Common myeloid progenitor, CD34-positive (primary cell): ENCODE measurements at regions not wholly inside any gene's neighbourhood (a gene's known extent, or its start where the extent isn't known, plus 50 kb on each side); places are given as distances from the start of the nearest gene placed in this dataset.

Experiments
- CTCF ChIA-PET: fragments of 350-600 bp; sonication (Branson Sonifier 250); formaldehyde crosslinking; loops from one replicate; lab custom pipeline; 2021; ENCODE audit warnings: antibody characterized with exemption; lab: Charles Lee
- POLR2A ChIA-PET: fragments of 350-600 bp; sonication (Branson Sonifier 250); formaldehyde crosslinking; loops from one replicate; lab custom pipeline; 2021; ENCODE audit warnings: antibody characterized with exemption; lab: Charles Lee
- DNase-seq, 3 donors: peaks; one replicate each; pipeline versions ENCODE4 v3.0.0 to v3.0.0-alpha.2; 2013
- H3K27ac ChIP-seq, 2 experiments: 1 replicate in 1 of 2; 2 replicates in 1 of 2; pipeline ENCODE4 v1.7.0; 2013; ENCODE audit warnings: inconsistent platforms in 2 of 2, low read length in 2 of 2, mild to moderate bottlenecking in 2 of 2, low read depth in 1 of 2, moderate library complexity in 1 of 2; ENCODE audit not compliant: severe bottlenecking in 2 of 2, insufficient read depth in 1 of 2, poor library complexity in 1 of 2
- H3K27me3 ChIP-seq, 5 experiments: replicated peaks in 2 of 5; 1 replicate in 3 of 5; 2 replicates in 2 of 5; pipeline versions ENCODE4 v1.6.1 to v1.7.0; 2013; ENCODE audit warnings: low read length in 4 of 5, mild to moderate bottlenecking in 2 of 5, moderate library complexity in 2 of 5, inconsistent platforms in 1 of 5; ENCODE audit not compliant: insufficient read depth in 5 of 5, control insufficient read depth in 4 of 5
- H3K36me3 ChIP-seq, 4 experiments: 1 replicate in 2 of 4; 2 replicates in 2 of 4; pipeline versions ENCODE4 v1.6.1 to v1.7.0; 2013; ENCODE audit warnings: low read length in 3 of 4, control low read depth in 1 of 4, mild to moderate bottlenecking in 1 of 4; ENCODE audit not compliant: control insufficient read depth in 4 of 4, insufficient read depth in 4 of 4
- H3K4me1 ChIP-seq, 4 experiments: 1 replicate in 3 of 4; 2 replicates in 1 of 4; pipeline versions ENCODE4 v1.6.1 to v1.7.1; 2013; ENCODE audit warnings: low read length in 3 of 4, mild to moderate bottlenecking in 3 of 4, control low read depth in 1 of 4, inconsistent platforms in 1 of 4, moderate library complexity in 1 of 4; ENCODE audit not compliant: control insufficient read depth in 4 of 4, insufficient read depth in 4 of 4; ENCODE audit errors: control extremely low read depth in 1 of 4
- H3K4me3 ChIP-seq, 7 experiments: 1 replicate in 4 of 7; 2 replicates in 3 of 7; pipeline versions ENCODE4 v1.5.1 to v1.7.0; 2013; ENCODE audit warnings: mild to moderate bottlenecking in 7 of 7, low read length in 6 of 7, moderate library complexity in 6 of 7, inconsistent platforms in 2 of 7, low read depth in 2 of 7, control low read depth in 1 of 7; ENCODE audit not compliant: insufficient read depth in 4 of 7, control insufficient read depth in 1 of 7; ENCODE audit errors: extremely low read depth in 1 of 7
- H3K9me3 ChIP-seq, 5 experiments: 1 replicate in 4 of 5; 2 replicates in 1 of 5; pipeline versions ENCODE4 v1.6.1 to v1.7.1; 2013; ENCODE audit warnings: low read length in 4 of 5, mild to moderate bottlenecking in 2 of 5, inconsistent platforms in 1 of 5, low read depth in 1 of 5, moderate library complexity in 1 of 5; ENCODE audit not compliant: control insufficient read depth in 4 of 5, insufficient read depth in 2 of 5; ENCODE audit errors: control extremely low read depth in 1 of 5
- WGBS: methylation state at CpG from one replicate; pipeline ENCODE4 v1.1.5; 2013; ENCODE audit not compliant: insufficient coverage; 5-methylcytosine and 5-hydroxymethylcytosine counted together

- Histone ChIP-seq H3K9me3 (peaks cover 0 to under 1% (median 0%) of the 10 kb centered on the region in 5 experiments), H3K27ac (no peak overlapping the region), H3K27me3 (peaks cover 0 to 5% (median 0%) of the 10 kb centered on the region in 5 experiments), H3K4me3 (no peak overlapping the region), H3K4me1 (no peaks in the 10 kb centered on the region), H3K36me3 (no peaks in the 10 kb centered on the region)
- CTCF ChIA-PET = interaction anchor here (0.7 to 7.9 kb wide), 17 partner anchors 9 to 203 kb away, joined by 3 to 74 read pairs (median 4); no protein-coding TSS in a partner anchor
- 93% methylated on average over 11 of the region's 13 CpGs for WGBS
- DNase-seq = no peak
- POLR2A ChIA-PET = no interaction called here
Measured at GRCh38 chr10:69715899-69716606, 85.7 kb upstream of the COL13A1 start.

GRCh38 chr10:69716711-69717560, 84.8 kb upstream of the COL13A1 start:
- Histone ChIP-seq H3K9me3 (peaks cover 0 to 5% (median 0%) of the 10 kb centered on the region in 5 experiments), H3K4me1 (no peaks in the 10 kb centered on the region), H3K36me3 (no peaks in the 10 kb centered on the region), H3K27ac (no peak overlapping the region), H3K27me3 (peaks cover 0 to 5% (median 0%) of the 10 kb centered on the region in 5 experiments), H3K4me3 (no peak overlapping the region)
- POLR2A ChIA-PET = no interaction called here
- peak; percentile 23 to 42 (median 23) for DNase-seq
- WGBS = 71% methylated on average over 17 of the region's 19 CpGs
- CTCF ChIA-PET = interaction anchor here (0.6 to 7.9 kb wide), 19 partner anchors 8 to 204 kb away, joined by 3 to 74 read pairs (median 4); no protein-coding TSS in a partner anchor

GRCh38 chr10:69718951-69719350, 82.8 kb upstream of the COL13A1 start:
- ChIA-PET CTCF (interaction anchor here (0.9 to 7.9 kb wide), 5 partner anchors 11 to 213 kb away, joined by 3 to 74 read pairs (median 4); no protein-coding TSS in a partner anchor), POLR2A (no interaction called here)
- Histone ChIP-seq H3K27me3 (peaks cover 0 to 5% (median 0%) of the 10 kb centered on the region in 5 experiments), H3K4me1 (no peaks in the 10 kb centered on the region), H3K4me3 (no peak overlapping the region), H3K36me3 (no peaks in the 10 kb centered on the region), H3K9me3 (peaks cover 0 to 5% (median 0%) of the 10 kb centered on the region in 5 experiments), H3K27ac (no peak overlapping the region)
- no peak for DNase-seq
- whole genome bisulfite sequencing = 93% methylated on average over 3 of the region's 4 CpGs

GRCh38 chr10:69721690-69722310, 79.9 kb upstream of the COL13A1 start:
- POLR2A ChIA-PET = no interaction called here
- Histone ChIP-seq H3K4me1 (no peaks in the 10 kb centered on the region), H3K27me3 (peaks cover 0 to 8% (median 4%) of the 10 kb centered on the region in 5 experiments), H3K9me3 (peaks cover 0 to 5% (median 0%) of the 10 kb centered on the region in 5 experiments), H3K4me3 (no peak overlapping the region), H3K27ac (no peak overlapping the region), H3K36me3 (no peaks in the 10 kb centered on the region)
- CTCF ChIA-PET = no interaction called here
- peak in 2 of 3 donors; percentile 17 to 20 for DNase-seq
- 83% methylated on average over 4 of the region's 10 CpGs for WGBS

- Histone ChIP-seq H3K4me3 (no peak overlapping the region), H3K27me3 (peaks cover 0 to 8% (median 4%) of the 10 kb centered on the region in 5 experiments), H3K4me1 (peaks cover 0 to 4% (median 0%) of the 10 kb centered on the region in 4 experiments), H3K27ac (no peak overlapping the region), H3K36me3 (no peaks in the 10 kb centered on the region), H3K9me3 (peaks cover 0 to 5% (median 0%) of the 10 kb centered on the region in 5 experiments)
- WGBS = 100% methylated on average over 1 of the region's 1 CpG
- POLR2A ChIA-PET = no interaction called here
- DNase-seq = no peak
- CTCF ChIA-PET = no interaction called here
Measured at GRCh38 chr10:69723653-69724052, 78.1 kb upstream of the COL13A1 start.

GRCh38 chr10:69726850-69727249, 74.9 kb upstream of the COL13A1 start:
- WGBS = 100% methylated on average over 1 of the region's 2 CpGs

More at GRCh38 chr10:69726850-69727249, 74.9 kb upstream of the COL13A1 start:
- Histone ChIP-seq H3K36me3 (no peaks in the 10 kb centered on the region), H3K27me3 (peaks cover 0 to 8% (median 4%) of the 10 kb centered on the region in 5 experiments), H3K4me1 (peaks cover 0 to 4% (median 0%) of the 10 kb centered on the region in 4 experiments), H3K9me3 (no peaks in the 10 kb centered on the region), H3K4me3 (no peak overlapping the region), H3K27ac (no peak overlapping the region)
- CTCF ChIA-PET = interaction anchor here (2.3 kb wide), 1 partner anchor 11 kb away, joined by 13 read pairs; no protein-coding TSS in a partner anchor
- POLR2A ChIA-PET = no interaction called here
- DNase-seq = peak in 1 of 3 donors; percentile 7
